ENCODE measurements at regions not wholly inside any gene's neighbourhood (a gene's known extent, or its start where the extent isn't known, plus 50 kb on each side); places are given as distances from the start of the nearest gene placed in this dataset.

- no peak for DNase-seq (ENCODE audit: low spot score)
- in situ Hi-C loops (cut with HindIII; ENCODE audit: low sequenced_read_pairs) = no loop called here
These were observed 50.8 kb upstream of the TSHZ2 start for GRCh38 chr20:52921340-52921739.

- no peak for DNase-seq (ENCODE audit: low spot score)
- in situ Hi-C loops (cut with HindIII; ENCODE audit: low sequenced_read_pairs) = no loop called here
These were observed 53.8 kb upstream of the TSHZ2 start for GRCh38 chr20:52918311-52918710.

- DNase-seq (ENCODE audit: low spot score) = no peak
- in situ Hi-C loops (cut with HindIII; ENCODE audit: low sequenced_read_pairs) = no loop called here
These were observed 56.6 kb upstream of the TSHZ2 start for GRCh38 chr20:52915564-52915963.

- DNase-seq (ENCODE audit: low spot score) = no peak
- in situ Hi-C loops (cut with HindIII; ENCODE audit: low sequenced_read_pairs) = no loop called here
These were observed 57.3 kb upstream of the TSHZ2 start for GRCh38 chr20:52914870-52915269.

GRCh38 chr20:52913650-52914387, 58.3 kb upstream of the TSHZ2 start:
- DNase-seq (ENCODE audit: low spot score) = no peak
- in situ Hi-C loops (cut with HindIII; ENCODE audit: low sequenced_read_pairs) = no loop called here

GRCh38 chr20:52905241-52905994, 66.7 kb upstream of the TSHZ2 start:
- DNase-seq (ENCODE audit: low spot score) = no peak
- in situ Hi-C loops (cut with HindIII; ENCODE audit: low sequenced_read_pairs) = no loop called here

- no peak for DNase-seq (ENCODE audit: low spot score)
- in situ Hi-C loops (cut with HindIII; ENCODE audit: low sequenced_read_pairs) = no loop called here
These were observed 67.3 kb upstream of the TSHZ2 start for GRCh38 chr20:52904837-52905236.

- in situ Hi-C loops (cut with HindIII; ENCODE audit: low sequenced_read_pairs) = no loop called here
- DNase-seq (ENCODE audit: low spot score) = peak; percentile 71
These were observed 73.0 kb upstream of the TSHZ2 start for GRCh38 chr20:52899041-52899608.

GRCh38 chr20:52896348-52896747, 75.8 kb upstream of the TSHZ2 start:
- DNase-seq (ENCODE audit: low spot score) = no peak
- in situ Hi-C loops (cut with HindIII; ENCODE audit: low sequenced_read_pairs) = no loop called here

GRCh38 chr20:52895701-52896100, 76.5 kb upstream of the TSHZ2 start:
- DNase-seq (ENCODE audit: low spot score) = no peak
- in situ Hi-C loops (cut with HindIII; ENCODE audit: low sequenced_read_pairs) = no loop called here

- in situ Hi-C loops (cut with HindIII; ENCODE audit: low sequenced_read_pairs) = no loop called here
- no peak for DNase-seq (ENCODE audit: low spot score)
These were observed 76.9 kb upstream of the TSHZ2 start for GRCh38 chr20:52895235-52895634.

- DNase-seq (ENCODE audit: low spot score) = no peak
- in situ Hi-C loops (cut with HindIII; ENCODE audit: low sequenced_read_pairs) = no loop called here
These were observed 78.7 kb upstream of the TSHZ2 start for GRCh38 chr20:52893498-52893897.

- in situ Hi-C loops (cut with HindIII; ENCODE audit: low sequenced_read_pairs) = no loop called here
- DNase-seq (ENCODE audit: low spot score) = no peak
These were observed 80.1 kb upstream of the TSHZ2 start for GRCh38 chr20:52892023-52892422.

- in situ Hi-C loops (cut with HindIII; ENCODE audit: low sequenced_read_pairs) = no loop called here
- DNase-seq (ENCODE audit: low spot score) = no peak
These were observed 82.0 kb upstream of the TSHZ2 start for GRCh38 chr20:52890130-52890529.

- in situ Hi-C loops (cut with HindIII; ENCODE audit: low sequenced_read_pairs) = no loop called here
- no peak for DNase-seq (ENCODE audit: low spot score)
These were observed 82.9 kb upstream of the TSHZ2 start for GRCh38 chr20:52889225-52889624.

GRCh38 chr20:52888096-52888495, 84.1 kb upstream of the TSHZ2 start:
- DNase-seq (ENCODE audit: low spot score) = no peak
- in situ Hi-C loops (cut with HindIII; ENCODE audit: low sequenced_read_pairs) = no loop called here

- in situ Hi-C loops (cut with HindIII; ENCODE audit: low sequenced_read_pairs) = no loop called here
- no peak for DNase-seq (ENCODE audit: low spot score)
These were observed 91.2 kb upstream of the TSHZ2 start for GRCh38 chr20:52880997-52881396.

- no peak for DNase-seq (ENCODE audit: low spot score)
These were observed 91.9 kb upstream of the TSHZ2 start for GRCh38 chr20:52880259-52880658.

GRCh38 chr20:52874241-52874640, 97.9 kb upstream of the TSHZ2 start:
- no peak for DNase-seq (ENCODE audit: low spot score)
- in situ Hi-C loops (cut with HindIII; ENCODE audit: low sequenced_read_pairs) = no loop called here

More at GRCh38 chr20:52880259-52880658, 91.9 kb upstream of the TSHZ2 start:
- in situ Hi-C loops (cut with HindIII; ENCODE audit: low sequenced_read_pairs) = no loop called here

GRCh38 chr20:52869698-52870501, 102.3 kb upstream of the TSHZ2 start:
- in situ Hi-C loops (cut with HindIII; ENCODE audit: low sequenced_read_pairs) = no loop called here
- DNase-seq (ENCODE audit: low spot score) = no peak

Data from G401 (cell line).